T-helper 17 cell (primary cell): ENCODE measurements at regions not wholly inside any gene's neighbourhood (a gene's known extent, or its start where the extent isn't known, plus 50 kb on each side); places are given as distances from the start of the nearest gene placed in this dataset.

ENCODE experiments used
- ATAC-seq: fragments of 150-1000 bp; cut with Tn5 transposase; 2 replicates; pipeline ENCODE4 v1.10.0; 2021; ENCODE audit warnings: mild to moderate bottlenecking, moderate library complexity
- DNase-seq, 3 donors: peaks; one replicate each; pipeline versions ENCODE4 v3.0.0 to v3.0.0-alpha.2; 2020 to 2021
- H3K9me3 ChIP-seq: one replicate; pipeline ENCODE4 v1.7.0; 2013; ENCODE audit warnings: low read length, mild to moderate bottlenecking; ENCODE audit not compliant: control insufficient read depth, poor library complexity, severe bottlenecking
- H3K27ac Mint-ChIP-seq: one replicate; pipeline ENCODE4 v1.8.0; 2022; ENCODE audit warnings: mild to moderate bottlenecking, moderate library complexity, mixed read lengths
- H3K27me3 Mint-ChIP-seq: one replicate; pipeline ENCODE4 v1.8.0; 2022; ENCODE audit warnings: mixed read lengths
- H3K36me3 Mint-ChIP-seq: one replicate; pipeline ENCODE4 v1.8.0; 2022; ENCODE audit warnings: low read depth, mixed read lengths
- H3K4me1 Mint-ChIP-seq: one replicate; pipeline ENCODE4 v1.8.0; 2022; ENCODE audit warnings: mild to moderate bottlenecking, mixed read lengths
- H3K4me3 Mint-ChIP-seq: one replicate; pipeline ENCODE4 v1.8.0; 2022; ENCODE audit warnings: mild to moderate bottlenecking, moderate library complexity, mixed read lengths

DNA sequence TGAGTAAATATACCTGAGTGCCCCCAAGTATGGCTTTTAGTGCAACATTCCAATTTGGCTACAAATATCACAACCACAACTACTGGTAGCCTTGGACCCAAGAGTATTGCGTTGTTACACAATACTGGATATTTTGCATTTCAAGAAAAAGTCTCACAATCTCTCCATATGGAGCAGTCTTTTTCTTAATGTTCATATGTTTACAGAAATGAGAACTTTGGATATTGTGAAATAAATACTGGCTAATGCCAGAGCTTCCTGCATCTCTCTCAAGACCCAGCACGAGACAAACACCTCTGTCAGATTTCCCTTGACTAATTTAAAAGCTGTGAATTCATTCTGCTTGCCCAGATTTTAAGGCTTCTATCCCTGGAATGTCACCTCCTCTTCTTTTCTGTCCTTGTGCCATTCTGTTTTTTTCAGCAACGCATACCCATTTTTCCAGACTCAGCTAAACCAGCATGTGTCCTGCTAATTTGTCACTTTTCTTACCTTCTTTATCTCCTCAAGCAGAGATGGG is 136.2 kb upstream of the BACE2 start:
- ATAC-seq, result no peak
- Mint-ChIP-seq H3K4me1 (no peaks in the 10 kb centered on the region), H3K36me3 (peaks cover 3% of the 10 kb centered on the region), H3K27ac (no peak overlapping the region), H3K27me3 (peaks cover 25% of the 10 kb centered on the region), H3K4me3 (no peak overlapping the region)
- no peak for DNase-seq
- H3K9me3 ChIP-seq, result no peaks in the 10 kb centered on the region

DNA sequence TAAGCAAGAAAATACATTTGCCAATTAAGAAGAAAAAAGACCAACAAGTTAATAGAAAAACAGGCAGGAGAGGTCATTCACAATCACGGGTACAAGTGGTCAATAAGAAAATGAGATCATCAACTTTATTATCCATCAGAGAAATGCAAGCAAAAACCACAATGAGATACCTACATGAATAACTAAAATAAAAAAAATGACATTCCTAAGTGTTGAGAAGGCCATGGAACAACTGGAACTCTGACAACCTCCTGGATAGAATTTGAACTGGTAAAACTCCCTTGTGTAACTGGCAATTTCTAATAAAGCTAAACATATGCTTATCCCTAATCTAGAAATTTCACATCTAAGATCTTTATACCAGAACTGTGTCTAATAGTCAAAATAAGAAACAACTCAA is 135.4 kb upstream of the BACE2 start:
- H3K4me3 Mint-ChIP-seq, result no peak overlapping the region
- no peaks in the 10 kb centered on the region for H3K4me1 Mint-ChIP-seq
- ATAC-seq, result no peak

DNA sequence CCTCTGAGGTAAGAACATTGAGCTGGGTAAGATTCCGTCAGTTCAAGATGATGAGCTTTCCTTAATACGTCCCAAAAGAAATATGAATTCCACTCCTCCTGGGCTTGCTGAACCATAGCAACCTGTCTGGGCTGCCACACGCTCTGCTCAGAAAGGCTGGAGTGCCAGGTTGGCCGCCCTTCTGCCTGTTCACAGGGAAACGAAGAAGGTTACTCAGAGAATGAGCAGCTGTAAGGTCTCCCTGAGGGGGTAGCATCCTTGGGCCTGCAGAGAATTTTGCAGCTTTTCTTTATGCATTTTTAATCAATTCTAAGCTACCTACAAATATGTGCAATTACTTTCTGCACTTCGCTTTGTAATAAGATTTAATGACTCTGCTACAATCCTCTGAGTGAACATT is 130.7 kb upstream of the BACE2 start:
- no peak overlapping the region for H3K4me3 Mint-ChIP-seq
- no peak overlapping the region for H3K27ac Mint-ChIP-seq

More for the DNA sequence above, 135.4 kb upstream of the BACE2 start:
- no peak for DNase-seq
- peaks cover 25% of the 10 kb centered on the region for H3K27me3 Mint-ChIP-seq
- H3K27ac Mint-ChIP-seq, result no peak overlapping the region
- peaks cover 3% of the 10 kb centered on the region for H3K36me3 Mint-ChIP-seq
- no peaks in the 10 kb centered on the region for H3K9me3 ChIP-seq

DNA sequence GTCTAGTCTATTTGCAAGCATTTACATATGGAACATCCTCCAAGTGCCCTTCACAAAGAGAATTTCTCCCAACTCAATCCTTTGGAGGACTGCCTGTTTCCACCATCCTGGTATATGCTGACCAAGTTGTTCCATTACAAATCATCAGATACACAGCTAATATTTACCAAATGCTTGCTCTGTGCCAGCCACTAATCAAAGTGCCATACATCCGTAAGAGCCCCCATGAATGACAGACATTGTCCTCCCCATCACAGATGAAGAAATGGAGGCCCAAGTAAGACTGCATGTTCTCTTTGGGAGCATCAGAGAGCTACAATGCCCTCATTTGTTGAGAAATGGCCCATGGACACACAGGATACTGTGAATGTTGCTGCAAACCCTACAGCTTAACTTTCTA is 130.0 kb upstream of the BACE2 start:
- no peak for ATAC-seq
- no peak overlapping the region for H3K4me3 Mint-ChIP-seq
- no peaks in the 10 kb centered on the region for H3K9me3 ChIP-seq
- H3K4me1 Mint-ChIP-seq, result no peaks in the 10 kb centered on the region
- DNase-seq, result no peak
- H3K27ac Mint-ChIP-seq, result no peak overlapping the region
- no peaks in the 10 kb centered on the region for H3K36me3 Mint-ChIP-seq
- H3K27me3 Mint-ChIP-seq, result peaks cover 17% of the 10 kb centered on the region

More for the DNA sequence above, 130.7 kb upstream of the BACE2 start:
- no peak for ATAC-seq
- H3K9me3 ChIP-seq, result no peaks in the 10 kb centered on the region
- peaks cover 20% of the 10 kb centered on the region for H3K27me3 Mint-ChIP-seq
- no peaks in the 10 kb centered on the region for H3K4me1 Mint-ChIP-seq
- no peak for DNase-seq
- H3K36me3 Mint-ChIP-seq, result no peaks in the 10 kb centered on the region

DNA sequence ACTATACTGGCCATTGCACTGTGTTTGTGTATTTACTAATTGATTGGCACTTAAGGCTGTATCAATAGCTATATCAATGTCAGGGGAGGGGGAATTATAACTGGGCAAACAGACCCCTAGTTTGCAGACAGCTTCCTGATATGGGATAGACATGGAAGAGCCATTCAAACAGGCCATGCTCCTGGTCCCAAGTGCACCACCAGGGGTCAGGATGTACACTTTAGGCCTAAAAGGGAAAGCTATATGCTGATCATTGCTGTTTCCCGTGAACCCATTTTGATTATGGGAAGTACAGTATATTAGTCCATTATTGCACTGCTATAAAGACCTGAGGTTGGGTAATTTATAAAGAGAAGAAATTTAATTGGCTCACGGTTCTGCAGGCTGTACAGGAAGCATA is 124.9 kb upstream of the BACE2 start:
- H3K4me1 Mint-ChIP-seq, result no peaks in the 10 kb centered on the region
- no peaks in the 10 kb centered on the region for H3K9me3 ChIP-seq
- no peak overlapping the region for H3K4me3 Mint-ChIP-seq
- H3K27me3 Mint-ChIP-seq, result peaks cover 50% of the 10 kb centered on the region
- no peak overlapping the region for H3K27ac Mint-ChIP-seq
- DNase-seq (no peak), ATAC-seq (no peak)
- H3K36me3 Mint-ChIP-seq, result no peaks in the 10 kb centered on the region

DNA sequence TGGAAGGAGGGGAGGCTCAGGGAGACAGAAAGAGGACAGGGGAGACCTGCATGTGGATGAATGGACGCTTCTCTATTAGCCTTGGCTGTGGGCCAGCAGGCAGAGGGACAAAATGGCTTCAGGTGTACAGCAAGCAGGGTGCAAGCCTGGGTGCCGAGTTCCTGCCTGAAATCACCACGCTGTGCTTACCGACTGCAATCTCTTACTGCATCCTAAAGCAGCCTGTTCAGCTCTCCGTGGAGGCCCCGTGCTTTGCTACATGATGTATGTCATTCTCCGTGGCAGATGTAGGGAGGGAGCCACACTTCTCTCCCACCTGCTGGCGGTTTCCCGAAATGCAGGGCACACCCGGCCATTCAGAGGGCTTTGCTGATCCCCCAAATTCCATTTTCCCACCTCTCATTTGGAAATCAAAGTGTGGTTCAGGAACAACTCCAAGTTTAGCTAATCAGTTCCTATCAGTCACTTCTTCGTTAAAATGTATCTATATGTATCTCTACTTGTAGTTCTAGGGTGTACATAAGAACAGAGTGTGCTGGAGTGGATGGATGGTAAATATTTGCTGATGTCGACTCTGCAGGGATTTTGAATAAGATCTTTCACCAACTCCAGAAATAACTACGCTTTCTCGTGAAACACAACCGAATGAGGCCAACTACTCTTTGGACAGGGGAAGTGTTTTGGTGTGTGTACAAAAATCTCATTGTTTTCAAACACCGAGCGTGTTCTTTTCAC is 122.3 kb upstream of the BACE2 start:
- no peak overlapping the region for H3K27ac Mint-ChIP-seq
- no peaks in the 10 kb centered on the region for H3K9me3 ChIP-seq
- ATAC-seq, result no peak
- peaks cover 46% of the 10 kb centered on the region for H3K27me3 Mint-ChIP-seq
- no peaks in the 10 kb centered on the region for H3K4me1 Mint-ChIP-seq
- peak overlapping the region; percentile 54 for H3K4me3 Mint-ChIP-seq
- H3K36me3 Mint-ChIP-seq, result no peaks in the 10 kb centered on the region
- no peak for DNase-seq

DNA sequence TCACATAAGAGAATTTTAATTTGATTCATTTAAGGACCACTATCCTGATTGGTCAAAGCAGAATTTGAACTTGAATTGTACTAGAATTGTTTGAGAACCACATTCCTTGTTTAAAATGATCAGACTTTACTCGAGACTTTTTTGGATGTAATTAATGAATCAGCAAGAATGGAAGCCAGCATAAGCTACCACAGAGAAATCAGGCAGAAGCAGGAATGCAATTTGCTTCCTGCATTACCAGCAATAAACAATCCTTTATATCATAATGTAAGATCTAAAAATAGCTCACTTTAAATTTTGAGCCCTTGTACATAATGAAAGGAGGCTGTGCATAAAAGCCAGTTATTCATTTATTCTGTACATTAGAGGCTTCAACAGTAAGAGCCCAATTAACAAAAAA is 119.8 kb upstream of the BACE2 start:
- DNase-seq (no peak), ATAC-seq (no peak)
- H3K4me1 Mint-ChIP-seq, result no peaks in the 10 kb centered on the region
- no peak overlapping the region for H3K27ac Mint-ChIP-seq
- H3K36me3 Mint-ChIP-seq, result no peaks in the 10 kb centered on the region
- H3K4me3 Mint-ChIP-seq, result no peak overlapping the region
- peaks cover 50% of the 10 kb centered on the region for H3K27me3 Mint-ChIP-seq
- no peaks in the 10 kb centered on the region for H3K9me3 ChIP-seq

DNA sequence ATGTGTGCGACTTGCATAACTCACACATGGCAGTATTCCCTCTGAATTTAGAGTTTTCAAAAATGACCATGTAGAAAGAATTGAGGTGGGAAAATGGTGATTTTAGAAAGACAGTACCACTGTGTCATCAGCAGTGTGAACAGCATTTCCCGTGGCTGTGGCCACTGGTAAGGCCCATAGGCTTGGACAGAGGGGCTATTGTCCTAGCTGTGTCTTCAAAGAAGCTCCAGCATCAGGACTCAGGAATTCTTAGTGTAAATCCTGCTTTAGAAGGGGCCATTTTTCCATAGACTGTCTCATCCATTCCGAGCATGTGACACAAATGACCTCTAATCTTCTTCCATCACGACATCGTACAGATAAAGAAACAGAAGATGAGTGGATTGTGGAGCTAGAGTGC is 119.3 kb upstream of the BACE2 start:
- DNase-seq, result no peak
- no peaks in the 10 kb centered on the region for H3K36me3 Mint-ChIP-seq
- H3K4me3 Mint-ChIP-seq, result no peak overlapping the region
- no peaks in the 10 kb centered on the region for H3K4me1 Mint-ChIP-seq
- no peak overlapping the region for H3K27ac Mint-ChIP-seq
- no peaks in the 10 kb centered on the region for H3K9me3 ChIP-seq
- H3K27me3 Mint-ChIP-seq, result peaks cover 47% of the 10 kb centered on the region
- no peak for ATAC-seq

DNA sequence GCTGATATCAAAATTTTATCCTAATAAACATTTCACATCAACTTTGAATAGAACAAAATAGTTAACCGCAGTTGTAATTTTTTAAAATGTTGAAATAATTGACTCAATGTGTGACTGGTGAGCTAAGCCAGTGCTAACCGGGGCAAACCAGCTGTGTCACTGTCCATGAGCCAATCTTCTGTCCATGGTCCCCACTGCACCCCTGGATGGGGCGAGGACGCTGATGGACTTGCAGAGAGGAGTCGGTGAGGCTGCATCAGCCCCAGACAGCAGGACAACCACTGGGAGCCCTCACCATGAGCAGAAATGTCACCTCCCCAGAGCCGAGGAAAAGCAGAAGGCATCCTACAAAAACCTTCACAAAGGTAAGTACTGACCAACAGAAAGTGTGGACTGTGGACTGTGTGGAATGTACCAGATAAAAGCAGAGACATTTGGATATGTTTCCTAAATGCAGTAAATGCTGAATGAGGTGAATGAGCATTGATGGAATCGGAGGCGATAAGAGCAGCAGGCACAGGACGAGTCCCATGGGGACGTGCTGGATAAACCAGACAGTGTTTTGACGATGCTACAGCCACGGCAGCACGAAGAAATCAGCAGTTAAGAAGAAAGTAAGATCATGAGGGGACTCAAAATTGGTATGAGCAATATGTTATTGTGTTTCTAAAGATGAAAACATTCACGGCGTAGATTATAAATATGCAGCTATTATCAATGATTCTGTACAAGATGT is 115.0 kb upstream of the BACE2 start:
- H3K9me3 ChIP-seq, result no peaks in the 10 kb centered on the region
- Mint-ChIP-seq H3K36me3 (no peaks in the 10 kb centered on the region), H3K4me1 (no peaks in the 10 kb centered on the region), H3K27me3 (peaks cover 19% of the 10 kb centered on the region), H3K27ac (no peak overlapping the region), H3K4me3 (no peak overlapping the region)
- ATAC-seq (no peak), DNase-seq (no peak)

DNA sequence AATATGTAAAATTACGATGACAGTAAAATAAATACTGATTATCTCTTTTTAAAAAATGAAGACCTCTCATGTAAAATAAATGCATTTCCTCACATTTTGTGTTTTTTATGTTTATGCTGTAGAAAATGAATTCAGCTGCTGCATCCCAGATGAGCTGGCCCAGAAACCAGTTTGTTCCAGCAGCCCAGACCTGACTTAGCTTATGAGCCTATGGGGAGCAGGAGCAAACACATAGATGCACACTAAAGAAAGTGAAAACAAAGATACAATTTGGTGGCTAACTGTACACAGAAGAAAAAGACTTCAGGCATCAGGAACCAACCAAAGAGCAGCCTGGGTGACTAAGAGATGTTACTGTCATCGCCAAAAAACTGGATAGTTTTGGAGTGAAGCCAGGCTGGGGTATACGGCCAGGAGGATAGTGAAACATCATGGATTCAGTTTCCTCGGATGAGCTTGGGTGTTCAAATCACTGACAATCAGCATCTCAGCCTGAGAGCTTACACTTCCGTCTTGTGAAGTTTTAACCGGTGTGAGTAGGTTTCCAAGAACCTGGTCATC is 113.9 kb upstream of the BACE2 start:
- no peaks in the 10 kb centered on the region for H3K36me3 Mint-ChIP-seq
- no peak for ATAC-seq
- no peaks in the 10 kb centered on the region for H3K4me1 Mint-ChIP-seq

DNA sequence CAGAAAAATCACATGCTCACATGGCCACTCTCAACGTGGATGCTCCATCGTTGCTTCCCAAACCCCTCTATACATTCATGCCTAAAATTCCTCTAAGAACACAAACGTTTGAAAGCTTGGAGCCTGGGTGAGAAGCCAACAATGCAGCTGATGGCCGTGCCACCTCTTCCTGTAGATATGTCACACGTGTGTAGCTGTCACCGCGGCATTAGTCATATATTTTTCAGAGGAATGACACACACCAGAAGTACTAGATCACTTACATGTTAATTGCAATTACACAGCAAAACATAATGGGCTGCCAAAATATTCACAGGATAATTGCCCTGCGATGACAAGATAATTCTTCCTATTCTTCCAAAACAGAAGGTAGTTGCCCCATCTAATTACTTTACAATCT is 112.7 kb upstream of the BACE2 start:
- no peak for ATAC-seq
- no peak overlapping the region for H3K4me3 Mint-ChIP-seq
- H3K4me1 Mint-ChIP-seq, result no peaks in the 10 kb centered on the region
- H3K36me3 Mint-ChIP-seq, result no peaks in the 10 kb centered on the region
- no peak overlapping the region for H3K27ac Mint-ChIP-seq
- H3K9me3 ChIP-seq, result no peaks in the 10 kb centered on the region
- H3K27me3 Mint-ChIP-seq, result peaks cover 15% of the 10 kb centered on the region
- DNase-seq, result no peak

More for the DNA sequence above, 113.9 kb upstream of the BACE2 start:
- no peaks in the 10 kb centered on the region for H3K9me3 ChIP-seq
- no peak overlapping the region for H3K27ac Mint-ChIP-seq
- peaks cover 19% of the 10 kb centered on the region for H3K27me3 Mint-ChIP-seq
- no peak overlapping the region for H3K4me3 Mint-ChIP-seq
- no peak for DNase-seq

DNA sequence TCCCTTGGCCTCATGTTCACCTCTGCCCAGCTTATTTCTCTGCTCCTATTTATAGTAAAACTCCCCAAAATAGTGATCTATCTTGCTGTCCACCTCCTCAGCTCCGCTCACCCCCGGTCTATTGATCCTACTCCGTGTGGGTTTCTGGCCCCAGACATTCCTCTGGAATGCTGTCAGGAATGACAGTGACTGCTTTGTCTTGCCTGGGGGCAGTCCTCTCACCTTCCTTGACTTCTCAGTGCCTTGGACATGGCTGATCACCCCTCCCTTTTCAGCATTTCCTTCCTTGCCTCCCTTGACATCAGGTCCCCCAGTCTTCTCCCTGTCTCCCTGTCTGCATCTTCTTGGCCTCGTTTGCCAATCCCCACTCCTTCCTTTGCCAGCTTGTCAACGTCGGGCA is 108.1 kb upstream of the BACE2 start:
- Mint-ChIP-seq H3K27me3 (peaks cover 9% of the 10 kb centered on the region), H3K4me1 (no peaks in the 10 kb centered on the region), H3K27ac (no peak overlapping the region), H3K36me3 (no peaks in the 10 kb centered on the region), H3K4me3 (no peak overlapping the region)
- no peak for ATAC-seq
- no peaks in the 10 kb centered on the region for H3K9me3 ChIP-seq
- DNase-seq, result no peak

DNA sequence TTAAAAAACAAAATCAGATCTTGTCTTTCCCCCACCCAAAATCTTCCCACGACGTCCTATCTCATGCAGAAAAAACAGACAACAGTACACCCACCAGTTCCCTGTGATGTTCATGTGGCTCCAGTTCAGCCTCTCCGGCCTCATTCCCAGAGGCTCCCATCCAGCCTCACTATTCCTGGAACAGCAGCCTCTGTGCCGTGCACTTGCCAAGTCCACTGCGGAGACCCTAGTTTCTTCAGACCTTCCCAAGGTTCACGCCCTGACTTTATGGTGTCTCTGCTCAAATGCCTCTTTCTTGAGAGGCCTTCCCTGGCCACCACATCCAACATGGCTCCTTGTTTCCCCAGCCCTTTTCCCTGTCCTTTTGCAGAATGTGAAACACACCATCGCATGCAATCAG is 106.3 kb upstream of the BACE2 start:
- no peaks in the 10 kb centered on the region for H3K9me3 ChIP-seq
- Mint-ChIP-seq H3K4me3 (no peak overlapping the region), H3K27me3 (peaks cover 18% of the 10 kb centered on the region), H3K4me1 (no peaks in the 10 kb centered on the region), H3K27ac (no peak overlapping the region), H3K36me3 (no peaks in the 10 kb centered on the region)
- ATAC-seq, result no peak
- DNase-seq, result no peak
